ENCODE measurements at regions not wholly inside any gene's neighbourhood (a gene's known extent, or its start where the extent isn't known, plus 50 kb on each side); places are given as distances from the start of the nearest gene placed in this dataset.
"Not testable (repeated sequence)": the region's sequence is repeated elsewhere in the genome, so short reads cannot be mapped to it uniquely, and the experiment has no call there.

DNA sequence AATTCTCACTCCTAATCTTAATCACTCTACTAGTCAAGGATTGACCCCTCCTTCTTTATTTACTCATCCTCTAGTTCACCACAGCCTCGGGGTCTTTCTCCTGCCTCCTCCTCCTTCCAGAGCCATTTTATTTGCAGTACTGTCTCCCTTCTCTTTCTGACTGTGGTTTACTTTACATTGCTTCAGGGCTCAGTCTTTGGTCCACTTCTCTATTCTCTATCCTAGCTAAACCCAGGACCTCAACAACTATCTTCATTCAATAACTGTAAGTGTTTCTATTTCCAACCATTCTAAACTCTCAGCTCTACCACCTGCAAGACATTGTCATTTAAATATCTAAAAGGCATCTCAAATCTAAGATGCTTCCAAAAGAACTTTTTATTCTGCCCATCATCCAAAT lies 493.8 kb downstream of the TTLL7 start:
- DNase-seq, result no peak

DNA sequence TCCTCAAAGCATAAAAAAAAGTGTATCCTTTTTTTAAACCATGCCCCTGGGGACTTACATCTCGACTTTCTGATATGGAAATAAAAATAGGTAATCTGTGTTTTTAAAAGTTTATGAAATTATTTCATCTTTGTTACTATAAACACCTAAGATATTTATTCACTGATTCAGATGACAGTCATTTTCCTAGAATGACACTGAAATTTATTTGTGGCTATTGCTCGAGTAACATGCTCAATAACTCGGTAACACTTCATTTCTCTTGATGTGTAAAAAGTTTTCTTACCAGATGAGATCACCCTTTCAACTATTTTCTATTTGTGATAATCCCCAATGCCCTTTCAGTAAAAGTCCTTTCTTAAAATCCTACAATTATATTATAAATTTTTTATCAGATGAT lies 495.8 kb downstream of the TTLL7 start:
- DNase-seq, result no peak

DNA sequence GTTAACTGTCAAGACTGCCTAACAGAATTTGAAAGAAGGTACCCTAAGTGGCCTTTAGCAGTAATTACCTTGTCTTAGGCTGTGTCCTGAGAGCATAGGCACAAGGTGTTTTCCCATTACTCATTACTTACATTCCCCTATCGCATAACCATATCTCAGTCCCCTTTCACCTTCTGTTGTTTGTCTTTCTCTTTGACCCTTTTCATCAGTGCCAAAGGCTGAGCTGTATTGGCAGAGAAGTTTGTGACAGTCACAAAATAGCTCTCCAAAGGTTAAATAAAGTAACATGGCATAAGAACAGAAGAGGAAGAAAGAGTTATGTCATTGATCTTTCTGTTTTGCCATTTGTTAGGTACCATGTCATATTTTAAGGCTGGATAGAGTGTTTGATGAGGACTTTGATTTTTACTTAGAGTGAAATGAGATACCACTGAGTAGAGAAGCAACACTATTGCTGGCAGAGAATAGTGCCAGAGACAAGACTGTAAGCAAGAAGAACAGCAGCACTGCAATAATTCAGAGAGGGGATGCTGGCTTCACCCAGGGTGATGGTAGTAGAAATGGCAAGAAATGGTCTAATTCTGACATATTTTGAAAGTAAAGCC lies 497.8 kb downstream of the TTLL7 start:
- no peak for DNase-seq

DNA sequence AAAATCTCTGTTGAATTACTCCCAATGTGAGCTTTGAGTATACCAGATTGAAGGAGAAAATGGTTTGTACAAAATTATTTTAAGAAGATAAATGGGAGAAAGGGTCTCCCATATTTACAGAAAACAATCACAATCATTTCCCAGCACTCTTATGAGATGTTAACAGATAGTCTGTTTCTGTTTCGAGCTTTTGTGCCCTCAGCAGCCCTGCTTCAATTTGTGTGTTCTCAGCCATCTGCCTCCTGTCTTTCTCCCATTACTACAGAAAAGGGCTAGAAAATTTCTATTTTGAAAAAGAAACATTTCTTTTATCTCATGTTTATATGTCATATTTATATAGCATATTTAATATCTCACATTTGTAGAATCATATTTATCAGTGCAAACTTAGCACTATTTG lies 498.4 kb downstream of the TTLL7 start:
- no peak for DNase-seq

GRCh38 chr1:83499998-83500397 lies 498.9 kb downstream of the TTLL7 start:
- DNase-seq, result no peak

- DNase-seq, result no peak
Measured at GRCh38 chr1:83497563-83497962, 501.4 kb downstream of the TTLL7 start.

DNA sequence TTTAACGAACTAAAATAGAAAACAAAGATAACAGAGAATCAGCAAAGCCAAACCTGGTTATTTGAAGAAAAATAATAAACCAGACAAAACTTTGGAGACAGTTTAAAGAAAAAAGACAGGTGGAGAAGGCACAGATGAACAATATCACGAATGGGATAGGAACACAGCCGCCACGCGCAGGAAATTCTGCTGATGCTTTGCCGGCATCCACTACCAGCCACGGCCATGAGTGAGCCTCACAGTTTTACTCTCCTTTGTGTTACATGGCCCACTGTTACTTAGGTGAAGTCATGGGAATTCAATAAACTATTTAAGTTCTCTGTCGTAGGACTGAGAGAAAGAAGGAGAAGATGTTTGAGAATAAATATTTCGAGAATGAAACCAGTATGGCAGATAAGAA lies 503.4 kb downstream of the TTLL7 start:
- DNase-seq, result no peak

GRCh38 chr1:83493633-83494032 lies 505.3 kb downstream of the TTLL7 start:
- DNase-seq, result no peak

DNA sequence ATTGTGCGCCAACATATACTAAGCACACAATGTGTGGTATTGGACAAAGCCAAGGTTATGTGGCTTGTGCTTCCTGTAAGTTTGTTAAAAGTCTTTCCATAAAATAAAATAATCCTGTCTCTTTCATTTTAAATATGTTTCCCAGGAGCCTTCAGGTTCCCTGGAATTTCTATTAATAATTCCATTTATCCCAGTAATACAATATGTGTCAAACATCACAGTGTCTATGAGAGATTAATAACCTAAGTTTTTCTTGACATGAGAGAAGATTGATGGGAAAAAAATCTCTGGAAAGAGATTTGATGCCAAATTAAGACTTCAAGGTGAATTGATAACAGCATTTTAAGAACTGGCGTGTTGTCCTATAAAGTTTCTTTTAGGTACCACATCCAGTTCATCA lies 507.0 kb downstream of the TTLL7 start:
- DNase-seq, result no peak

GRCh38 chr1:83490988-83491387 lies 507.9 kb downstream of the TTLL7 start:
- no peak for DNase-seq

DNA sequence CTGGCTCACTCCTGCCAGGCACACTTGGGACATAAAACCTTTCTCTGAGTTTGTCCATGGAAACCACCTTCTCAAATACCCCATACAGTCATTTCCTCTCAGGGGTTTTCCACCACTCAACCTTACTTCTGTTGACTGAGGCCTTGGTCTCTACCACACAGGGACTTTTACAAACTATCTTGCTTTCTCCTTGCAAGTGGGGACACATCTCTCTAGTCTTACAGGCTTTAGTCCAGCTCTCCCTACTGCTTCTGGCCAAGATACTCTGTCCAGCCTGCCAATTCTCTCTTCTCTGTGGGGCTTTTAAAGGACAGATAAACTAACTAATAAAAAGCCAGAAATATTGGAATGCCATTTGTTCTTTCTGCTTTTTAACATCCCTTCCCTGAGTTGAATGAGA lies 510.8 kb downstream of the TTLL7 start:
- DNase-seq, result not testable (repeated sequence)

DNA sequence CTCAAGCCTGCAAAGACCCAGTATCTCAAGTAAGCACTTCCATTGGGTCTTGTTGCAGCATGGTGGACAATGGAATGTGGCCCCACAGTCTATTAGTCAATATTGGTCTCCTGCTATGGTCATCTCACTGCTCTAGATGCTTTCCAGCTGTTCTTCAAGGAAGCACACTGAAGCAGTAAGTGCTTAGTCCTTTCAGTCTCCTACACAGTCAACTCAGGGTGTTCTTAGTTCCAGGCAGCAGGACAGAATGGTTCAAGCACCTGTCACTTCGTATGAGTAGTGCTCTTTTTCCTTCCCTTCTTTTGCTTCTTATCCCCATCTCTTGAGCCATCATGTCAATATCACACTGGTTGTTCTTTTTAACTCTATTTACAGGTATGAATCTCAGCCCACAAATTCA lies 511.5 kb downstream of the TTLL7 start:
- DNase-seq, result not testable (repeated sequence)

DNA sequence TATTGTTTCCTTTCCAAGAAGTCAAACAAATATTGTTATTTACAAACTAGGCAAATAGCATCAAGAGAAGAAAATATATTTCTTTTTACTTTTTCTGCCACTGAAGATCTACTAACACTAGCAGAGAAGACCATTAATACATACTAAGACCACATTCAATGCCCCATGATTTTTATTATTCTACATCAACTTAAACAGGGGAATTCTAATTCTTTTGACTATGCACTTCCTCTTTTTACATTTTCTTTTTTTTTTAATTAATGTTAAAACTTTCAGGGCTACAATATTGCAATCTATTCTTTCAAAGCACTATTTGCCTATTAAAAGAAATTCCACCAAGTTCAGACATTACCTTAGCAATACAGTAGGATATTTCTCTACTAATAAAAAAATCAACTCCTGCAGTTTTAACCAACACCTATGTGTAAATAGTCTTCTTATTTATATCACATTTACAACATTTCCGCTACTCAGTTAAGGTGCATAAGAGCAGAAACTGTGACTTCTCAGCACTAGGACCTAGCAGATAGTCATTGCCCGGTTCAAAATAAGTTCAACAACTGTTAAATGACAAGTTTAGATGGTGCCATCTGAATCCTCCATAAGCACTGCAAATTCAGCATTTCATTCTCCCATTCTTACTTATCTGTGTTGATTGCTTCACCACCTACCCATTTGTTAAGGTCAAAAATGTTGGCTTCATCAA lies 513.5 kb downstream of the TTLL7 start:
- DNase-seq, result not testable (repeated sequence)

GRCh38 chr1:83481284-83481683 lies 517.6 kb downstream of the TTLL7 start:
- DNase-seq, result not testable (repeated sequence)

GRCh38 chr1:83479591-83480239 lies 519.2 kb downstream of the TTLL7 start:
- DNase-seq, result peak; percentile 9

DNA sequence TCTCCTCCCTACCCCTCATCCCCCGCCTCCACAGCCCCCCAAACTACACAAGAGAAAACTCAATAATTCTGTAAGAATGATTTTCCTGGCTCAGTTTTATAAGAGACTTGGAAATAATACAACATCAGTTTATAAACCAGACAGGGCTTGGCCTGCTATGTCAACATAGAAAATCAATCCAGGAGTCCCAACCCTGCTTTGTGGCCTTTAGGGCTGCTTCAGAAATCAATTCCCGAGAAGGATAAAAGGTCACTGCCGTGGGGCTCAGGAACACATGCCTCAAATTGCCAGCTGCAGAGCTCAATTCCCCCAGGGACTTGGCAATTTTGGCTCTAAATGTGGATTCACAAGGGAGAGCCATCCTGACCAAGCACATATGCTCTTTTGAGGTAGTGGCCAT lies 520.8 kb downstream of the TTLL7 start:
- not testable (repeated sequence) for DNase-seq

DNA sequence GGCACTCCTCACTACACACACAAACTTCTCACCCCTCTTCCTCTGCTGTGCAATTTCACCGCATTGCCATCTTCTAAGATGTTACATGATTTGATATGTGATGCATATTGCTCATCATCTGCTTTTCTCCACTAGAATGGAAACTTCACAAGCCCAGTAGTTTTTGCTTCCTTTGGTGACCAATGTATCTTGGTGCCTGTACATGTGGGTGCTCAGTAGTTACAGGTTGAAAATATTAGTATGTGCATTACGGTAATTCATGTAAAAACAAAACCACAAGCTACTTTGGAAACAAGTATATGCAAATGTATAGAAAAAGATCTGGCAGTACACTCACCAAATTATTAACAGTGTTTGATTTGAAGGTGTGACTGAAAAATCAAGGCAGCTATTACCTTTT lies 522.4 kb downstream of the TTLL7 start:
- not testable (repeated sequence) for DNase-seq

GRCh38 chr1:83474946-83475345 lies 524.0 kb downstream of the TTLL7 start:
- not testable (repeated sequence) for DNase-seq

- not testable (repeated sequence) for DNase-seq
Measured at GRCh38 chr1:83473986-83474385, 524.9 kb downstream of the TTLL7 start.

DNA sequence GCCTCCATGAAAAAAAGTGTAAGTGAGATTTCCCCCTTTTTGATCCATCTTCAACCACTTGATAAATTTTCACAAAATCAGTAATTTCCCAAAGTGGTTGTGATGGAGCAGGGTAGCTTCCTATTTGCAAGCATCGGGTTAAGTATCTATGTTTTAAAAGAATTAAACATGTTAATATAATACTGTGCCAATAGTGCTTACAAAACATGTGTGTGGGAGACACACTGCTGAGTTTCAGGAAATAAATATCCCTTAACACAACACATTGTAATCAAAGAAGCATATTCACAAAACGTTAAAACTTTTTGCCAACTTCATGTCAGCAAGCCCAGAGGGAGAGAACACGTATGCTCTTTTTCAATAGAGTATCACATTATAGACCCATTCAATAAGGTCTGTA lies 526.9 kb downstream of the TTLL7 start:
- DNase-seq, result not testable (repeated sequence)

GRCh38 chr1:83471272-83471671 lies 527.7 kb downstream of the TTLL7 start:
- not testable (repeated sequence) for DNase-seq

DNA sequence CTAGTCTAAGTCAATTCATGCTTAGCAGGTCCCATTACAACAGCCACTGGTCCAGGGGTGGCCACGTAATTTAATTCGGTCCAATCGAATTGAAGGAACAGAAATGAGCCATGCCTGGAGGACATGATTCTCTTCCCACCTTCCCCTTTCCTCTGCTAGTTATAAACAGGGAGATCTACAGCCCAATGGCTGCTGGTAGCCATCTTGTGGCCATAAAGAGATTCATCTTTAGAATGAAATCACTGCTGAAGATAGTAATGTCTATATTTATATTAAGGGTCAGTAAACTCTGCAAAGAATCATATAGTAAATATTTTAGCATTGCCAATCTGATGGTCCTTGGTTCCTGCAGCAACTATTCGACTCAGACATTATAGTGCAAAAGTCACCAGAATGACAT lies 530.6 kb downstream of the TTLL7 start:
- DNase-seq, result not testable (repeated sequence)

DNA sequence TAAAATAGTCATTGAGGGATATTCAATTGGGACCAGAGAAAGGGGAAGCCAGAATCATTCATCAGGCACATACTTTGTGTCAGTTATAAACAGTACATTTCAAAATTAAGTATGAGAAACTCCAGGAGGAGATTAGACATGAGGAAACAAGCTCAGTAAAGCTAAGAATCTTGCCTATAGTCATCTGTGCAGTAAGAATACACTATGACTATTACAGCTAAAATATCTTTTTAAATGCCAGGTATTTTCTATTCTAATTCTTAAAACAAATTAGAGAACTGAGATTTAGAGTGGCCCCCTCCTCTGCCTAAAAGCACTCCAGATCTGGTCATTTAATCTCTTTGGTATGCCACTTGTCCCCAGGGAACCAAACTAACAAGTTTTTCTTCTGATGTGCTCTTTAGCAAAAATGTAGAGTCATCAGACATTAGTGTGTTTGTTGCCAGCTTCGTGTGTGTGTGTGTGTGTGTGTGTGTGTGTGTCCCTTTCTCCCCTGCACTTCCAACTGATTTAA lies 541.1 kb downstream of the TTLL7 start:
- DNase-seq, result not testable (repeated sequence)

GRCh38 chr1:83457281-83457680 lies 541.7 kb downstream of the TTLL7 start:
- not testable (repeated sequence) for DNase-seq
